IMR-90 (cell line): ENCODE measurements at regions not wholly inside any gene's neighbourhood (a gene's known extent, or its start where the extent isn't known, plus 50 kb on each side); places are given as distances from the start of the nearest gene placed in this dataset.
A peak's percentile ranks its signal among the peaks of the same experiment; 100 is the strongest.

ENCODE experiments used
- ATAC-seq: fragments of 200-7000 bp; cut with Tn5 transposase; 2 replicates; pipeline ENCODE4 v1.9.1; 2020; ENCODE audit warnings: low read depth, mild to moderate bottlenecking, moderate library complexity
- BruUV-seq: library from RNA; stranded (reverse); fragments of 400-500 nt; replicated peaks from 2 replicates; lab custom pipeline; 2021; lab: Mats Ljungman, UMichigan
- CTCF ChIA-PET: fragments of 300-600 bp; formaldehyde crosslinking; extraction: SDS; loops from one replicate; lab custom pipeline; 2021; ENCODE audit warnings: antibody characterized with exemption; lab: Yijun Ruan, JAX
- POLR2A ChIA-PET: fragments of 300-600 bp; sonication (Branson Sonifier 250); formaldehyde crosslinking; loops from one replicate; lab custom pipeline; 2022; ENCODE audit warnings: antibody characterized with exemption; ENCODE audit not compliant: unreplicated experiment; lab: Charles Lee
- DNase-seq: peaks from one replicate; pipeline ENCODE4 v3.0.0; 2013
- H2AFZ ChIP-seq: replicated peaks from 2 replicates; pipeline ENCODE3; 2013; ENCODE audit warnings: low read length, mild to moderate bottlenecking; ENCODE audit not compliant: poor library complexity
- H2AK5ac ChIP-seq: 2 replicates; pipeline ENCODE4 v1.6.1; 2013; ENCODE audit warnings: low read depth, low read length, inconsistent platforms
- H2AK9ac ChIP-seq: replicated peaks from 2 replicates; pipeline ENCODE3; 2013; ENCODE audit warnings: mild to moderate bottlenecking, low read depth, low read length, moderate library complexity; ENCODE audit not compliant: poor library complexity
- H2BK120ac ChIP-seq: 2 replicates; pipeline ENCODE4 v1.6.1; 2013; ENCODE audit warnings: low read depth, low read length, inconsistent platforms
- H2BK15ac ChIP-seq: 3 replicates; pipeline ENCODE4 v1.6.1; 2013; ENCODE audit warnings: low read depth, low read length, inconsistent platforms
- H2BK20ac ChIP-seq: 2 replicates; pipeline ENCODE4 v1.6.1; 2013; ENCODE audit warnings: low read depth, mild to moderate bottlenecking, inconsistent platforms, low read length, moderate library complexity
- H2BK5ac ChIP-seq: 2 replicates; pipeline ENCODE4 v1.6.1; 2013; ENCODE audit warnings: mild to moderate bottlenecking, low read depth, low read length, inconsistent platforms; ENCODE audit not compliant: poor library complexity, severe bottlenecking
- H3K14ac ChIP-seq: replicated peaks from 2 replicates; pipeline ENCODE4 v1.6.1; 2013; ENCODE audit warnings: low read depth, low read length, inconsistent platforms
- H3K18ac ChIP-seq: 2 replicates; pipeline ENCODE4 v1.6.1; 2013; ENCODE audit warnings: low read depth, low read length, control low read depth
- H3K23ac ChIP-seq: 2 replicates; pipeline ENCODE4 v1.6.1; 2013; ENCODE audit warnings: low read depth, low read length, inconsistent platforms
- H3K27ac ChIP-seq: 2 replicates; pipeline ENCODE4 v1.5.1; 2013; ENCODE audit warnings: mild to moderate bottlenecking, control low read depth, low read length; ENCODE audit not compliant: insufficient read depth
- H3K27me3 ChIP-seq: 2 replicates; pipeline ENCODE4 v1.6.1; 2013; ENCODE audit warnings: low read length; ENCODE audit not compliant: control insufficient read depth, insufficient read depth
- H3K36me3 ChIP-seq: 2 replicates; pipeline ENCODE4 v1.6.1; 2013; ENCODE audit warnings: low read length, mixed read lengths; ENCODE audit not compliant: control insufficient read depth, insufficient read depth
- H3K4ac ChIP-seq: 2 replicates; pipeline ENCODE4 v1.6.1; 2013; ENCODE audit warnings: low read depth, low read length, inconsistent platforms
- H3K4me1 ChIP-seq: 2 replicates; pipeline ENCODE4 v1.6.1; 2013; ENCODE audit warnings: low read length, mixed read lengths; ENCODE audit not compliant: control insufficient read depth, insufficient read depth
- H3K4me2 ChIP-seq: 2 replicates; pipeline ENCODE4 v1.6.1; 2013; ENCODE audit warnings: low read depth, mild to moderate bottlenecking, control low read depth, low read length, moderate library complexity
- H3K4me3 ChIP-seq: 2 replicates; pipeline ENCODE4 v1.5.1; 2013; ENCODE audit warnings: low read depth, mild to moderate bottlenecking, control low read depth, low read length, moderate library complexity; ENCODE audit not compliant: insufficient read depth
- H3K56ac ChIP-seq: 2 replicates; pipeline ENCODE4 v1.6.1; 2013; ENCODE audit warnings: low read length, inconsistent platforms; ENCODE audit not compliant: insufficient read depth; ENCODE audit errors: extremely low read depth
- H3K79me1 ChIP-seq, 2 experiments: 2 replicates each; pipeline ENCODE4 v1.6.1; 2013; ENCODE audit warnings: low read length in 2 of 2, inconsistent platforms in 1 of 2, low read depth in 1 of 2
- H3K9ac ChIP-seq: 2 replicates; pipeline ENCODE4 v1.6.1; 2013; ENCODE audit warnings: low read depth, low read length, control low read depth
- H3K9me1 ChIP-seq: 2 replicates; pipeline ENCODE4 v1.6.1; 2013; ENCODE audit warnings: low read length, inconsistent platforms; ENCODE audit not compliant: insufficient read depth
- H3K9me3 ChIP-seq: 2 replicates; pipeline ENCODE4 v1.6.1; 2013; ENCODE audit warnings: low read length; ENCODE audit not compliant: control insufficient read depth, insufficient read depth
- H4K20me1 ChIP-seq: 2 replicates; pipeline ENCODE4 v1.6.1; 2013; ENCODE audit warnings: low read length, inconsistent platforms; ENCODE audit not compliant: insufficient read depth
- H4K5ac ChIP-seq: 2 replicates; pipeline ENCODE4 v1.6.1; 2013; ENCODE audit warnings: mild to moderate bottlenecking, low read depth, low read length, control low read depth
- H4K8ac ChIP-seq, 2 experiments: 2 replicates each; pipeline ENCODE4 v1.6.1; 2013; ENCODE audit warnings: low read depth in 2 of 2, low read length in 2 of 2, control low read depth in 1 of 2, inconsistent platforms in 1 of 2
- H4K91ac ChIP-seq: 2 replicates; pipeline ENCODE4 v1.6.1; 2013; ENCODE audit warnings: low read depth, low read length, inconsistent platforms; ENCODE audit not compliant: insufficient read depth
- BHLHE40 ChIP-seq: fragments of 150-350 bp; IDR thresholded peaks from 2 replicates; pipeline ENCODE4 v1.6.1; 2016; ENCODE audit warnings: mild to moderate bottlenecking, low read depth, low read length
- CEBPB ChIP-seq: IDR thresholded peaks from 2 replicates; pipeline ENCODE4 v1.6.1; 2012; ENCODE audit warnings: low read depth, low read length, improper control_type of control experiment
- CHD1 ChIP-seq: IDR thresholded peaks from 2 replicates; pipeline ENCODE4 v1.6.1; 2012; ENCODE audit warnings: low read depth, low read length, improper control_type of control experiment
- ELK1 ChIP-seq: fragments of 150-350 bp; IDR thresholded peaks from 2 replicates; pipeline ENCODE4 v1.6.1; 2016; ENCODE audit warnings: low read depth, mild to moderate bottlenecking, low read length, moderate library complexity, borderline replicate concordance
- FOS ChIP-seq: fragments of 150-350 bp; IDR thresholded peaks from 2 replicates; pipeline ENCODE4 v1.6.1; 2016; ENCODE audit warnings: low read depth, low read length
- MAFK ChIP-seq: IDR thresholded peaks from 2 replicates; pipeline ENCODE4 v1.6.1; 2012; ENCODE audit warnings: low read depth, low read length, improper control_type of control experiment
- MAZ ChIP-seq: IDR thresholded peaks from 2 replicates; pipeline ENCODE4 v1.6.1; 2012; ENCODE audit warnings: low read depth, mild to moderate bottlenecking, low read length, improper control_type of control experiment, moderate library complexity, borderline replicate concordance
- MXI1 ChIP-seq: IDR thresholded peaks from 2 replicates; pipeline ENCODE4 v1.6.1; 2012; ENCODE audit warnings: low read depth, mild to moderate bottlenecking, low read length, moderate library complexity, borderline replicate concordance
- NFE2L2 ChIP-seq: fragments of 150-350 bp; IDR thresholded peaks from 2 replicates; pipeline ENCODE4 v1.6.1; 2016; ENCODE audit warnings: low read depth, mild to moderate bottlenecking, low read length
- POLR2A ChIP-seq: IDR thresholded peaks from 2 replicates; pipeline ENCODE4 v1.6.1; 2012; ENCODE audit warnings: mild to moderate bottlenecking, low read depth, low read length
- RAD21 ChIP-seq: IDR thresholded peaks from 2 replicates; pipeline ENCODE4 v1.6.1; 2012; ENCODE audit warnings: low read length, improper control_type of control experiment
- RCOR1 ChIP-seq: IDR thresholded peaks from 2 replicates; pipeline ENCODE4 v1.6.1; 2012; ENCODE audit warnings: mild to moderate bottlenecking, low read length, improper control_type of control experiment; ENCODE audit not compliant: insufficient replicate concordance
- RFX5 ChIP-seq: IDR thresholded peaks from 2 replicates; pipeline ENCODE4 v1.8.0; 2012; ENCODE audit warnings: low read depth, mild to moderate bottlenecking, low read length, moderate library complexity
- SMC3 ChIP-seq: fragments of 150-350 bp; IDR thresholded peaks from 2 replicates; pipeline ENCODE4 v1.6.1; 2016; ENCODE audit warnings: low read depth, mild to moderate bottlenecking, antibody characterized with exemption, low read length, moderate library complexity
- USF2 ChIP-seq: fragments of 150-350 bp; IDR thresholded peaks from 2 replicates; pipeline ENCODE4 v1.6.1; 2017; ENCODE audit warnings: mild to moderate bottlenecking, antibody characterized with exemption, low read length, low read depth
- WGBS, 2 experiments: methylation state at CpG; one replicate each; pipeline versions ENCODE4 v1.1.5 to v1.1.7; 2013; ENCODE audit warnings: missing lambda C conversion rate in 2 of 2; ENCODE audit not compliant: insufficient read length in 1 of 2; ENCODE audit errors: extremely low coverage in 2 of 2; 5-methylcytosine and 5-hydroxymethylcytosine counted together
- dilution Hi-C: fragments of 300-500 bp; cut with HindIII; formaldehyde crosslinking; loops from one replicate; pipeline ENCODE4 v1.14.3; 2018; ENCODE audit warnings: low sequenced_read_pairs; ENCODE audit not compliant: unreplicated experiment
- in situ Hi-C: fragments of 300-500 bp; cut with MboI; formaldehyde crosslinking; loops from 3 replicates; pipeline ENCODE4 v1.14.3; 2019; ENCODE audit warnings: low sequenced_read_pairs, inconsistent platforms, mixed read lengths
- intact Hi-C: fragments of 100-400 bp; cut with micrococcal nuclease; formaldehyde crosslinking; loops from 2 replicates; pipeline ENCODE4 v1.10.0; 2022

GRCh38 chr9:94165592-94166235, 81.5 kb downstream of the PTPDC1 start:
- peak overlapping the region; percentile 61 for H4K91ac ChIP-seq
- H3K4me1 ChIP-seq: no peaks in the 10 kb centered on the region
- 0 out of 2 replicates have a peak, but pooled peaks cover 2% of the 10 kb centered on the region for H3K36me3 ChIP-seq
- H3K27me3 ChIP-seq: no peaks in the 10 kb centered on the region
- H3K79me1 ChIP-seq: 0 out of 4 replicates have a peak, but pooled peaks cover 0 to 3% of the 10 kb centered on the region in 2 experiments
- H3K4me3 ChIP-seq: peak overlapping the region; percentile 75
- in situ Hi-C loops: loop anchor here (25.0 kb wide), 2 partner anchors 97 to 703 kb away; partner anchors contain the start of genes FAM120A, FAM120AOS and ZNF169
- peak; percentile 92 for ATAC-seq
- H2AK9ac ChIP-seq: peak overlapping the region; percentile 100
- POLR2A ChIA-PET: interaction anchor here (0.6 to 1.1 kb wide), 6 partner anchors 8 to 1261 kb away, joined by 3 to 6 read pairs (median 5); no protein-coding TSS in a partner anchor
- no peak overlapping the region for H3K9ac ChIP-seq
- H3K23ac ChIP-seq: peak overlapping the region; percentile 28; the same call in 1 of the 2 replicates
- H3K4me2 ChIP-seq: peak overlapping the region; percentile 60
- 0 out of 3 replicates have a peak overlapping the region, but pooled peaks have one; percentile 18 for H2BK15ac ChIP-seq
- peak overlapping the region; percentile 82; the same call in 1 of the 2 replicates for H3K14ac ChIP-seq
- H3K9me1 ChIP-seq: no peaks in the 10 kb centered on the region; the same call in 1 of the 2 replicates
- H4K20me1 ChIP-seq: peaks cover 38% of the 10 kb centered on the region
- BruUV-seq: no TSS peak
- intact Hi-C loops: loop anchor here (1.0 to 2.0 kb wide), 2 partner anchors 25 to 101 kb away; no protein-coding TSS in a partner anchor
- dilution Hi-C loops: no loop called here
- peak overlapping the region; percentile 94 for H2AFZ ChIP-seq
- CTCF ChIA-PET: interaction anchor here (0.5 kb wide), 1 partner anchor 748 kb away, joined by 3 read pairs; no protein-coding TSS in a partner anchor
- WGBS, 2 experiments: 5% methylated on average over 22 of the region's 49 CpGs; no CpG with 5 or more reads in 1 of the 2 experiments
- H2BK5ac ChIP-seq: peak overlapping the region; percentile 39
- peak; percentile 99 for DNase-seq
- no peak overlapping the region for H2BK20ac ChIP-seq
- peak overlapping the region; percentile 37; the same call in 1 of the 2 replicates for H2BK120ac ChIP-seq
- H4K8ac ChIP-seq: peak overlapping the region; percentile 14 to 95
- peak overlapping the region; percentile 41 for H4K5ac ChIP-seq
- no peaks in the 10 kb centered on the region for H3K9me3 ChIP-seq
- H3K18ac ChIP-seq: peak overlapping the region; percentile 18; the same call in 1 of the 2 replicates
- H3K4ac ChIP-seq: peak overlapping the region; percentile 80
- peak overlapping the region; percentile 47 for H3K27ac ChIP-seq
- H3K56ac ChIP-seq: peak overlapping the region; percentile 37; the same call in 1 of the 2 replicates
- H2AK5ac ChIP-seq: no peak overlapping the region
- TF ChIP-seq SMC3 (no peak), ELK1 (no peak), NFE2L2 (no peak; the same call in 1 of the 2 replicates), FOS (0 out of 2 replicates have a peak, but pooled peaks have one; percentile 3), CHD1 (0 out of 2 replicates have a peak, but pooled peaks have one; percentile 59), RCOR1 (peak; percentile 90), MXI1 (0 out of 2 replicates have a peak, but pooled peaks have one; percentile 75), USF2 (peak; percentile 97), RFX5 (no peak), MAFK (no peak), RAD21 (no peak), POLR2A (no peak), CEBPB (no peak), BHLHE40 (peak; percentile 75), MAZ (peak; percentile 86)
